ENCODE measurements at regions not wholly inside any gene's neighbourhood (a gene's known extent, or its start where the extent isn't known, plus 50 kb on each side); places are given as distances from the start of the nearest gene placed in this dataset.
"Not testable (repeated sequence)": the region's sequence is repeated elsewhere in the genome, so short reads cannot be mapped to it uniquely, and the experiment has no call there.

GRCh38 chr12:72723732-72724131 is 451.6 kb downstream of the TRHDE start:
- no peak for DNase-seq (ENCODE audit: low read depth)

- no peak for DNase-seq (ENCODE audit: low read depth)
These were observed 457.4 kb downstream of the TRHDE start for GRCh38 chr12:72729451-72730010.

GRCh38 chr12:72734581-72734980 is 462.4 kb downstream of the TRHDE start:
- no peak for DNase-seq (ENCODE audit: low read depth)

GRCh38 chr12:72738811-72739210 is 466.6 kb downstream of the TRHDE start:
- no peak for DNase-seq (ENCODE audit: low read depth)

- no peak for DNase-seq (ENCODE audit: low read depth)
These were observed 467.9 kb downstream of the TRHDE start for GRCh38 chr12:72740064-72740463.

GRCh38 chr12:72742568-72742967 is 470.4 kb downstream of the TRHDE start:
- DNase-seq (ENCODE audit: low read depth): no peak

- DNase-seq (ENCODE audit: low read depth): no peak
These were observed 473.9 kb downstream of the TRHDE start for GRCh38 chr12:72746048-72746447.

- no peak for DNase-seq (ENCODE audit: low read depth)
These were observed 475.1 kb downstream of the TRHDE start for GRCh38 chr12:72747111-72747849.

- no peak for DNase-seq (ENCODE audit: low read depth)
These were observed 476.8 kb downstream of the TRHDE start for GRCh38 chr12:72748971-72749370.

- no peak for DNase-seq (ENCODE audit: low read depth)
These were observed 481.4 kb downstream of the TRHDE start for GRCh38 chr12:72753571-72753970.

GRCh38 chr12:72754026-72754425 is 481.9 kb downstream of the TRHDE start:
- not testable (repeated sequence) for DNase-seq (ENCODE audit: low read depth)

GRCh38 chr12:72766517-72766916 is 494.3 kb downstream of the TRHDE start:
- no peak for DNase-seq (ENCODE audit: low read depth)

- no peak for DNase-seq (ENCODE audit: low read depth)
These were observed 501.9 kb downstream of the TRHDE start for GRCh38 chr12:72774023-72774422.

GRCh38 chr12:72777806-72778205 is 505.6 kb downstream of the TRHDE start:
- DNase-seq (ENCODE audit: low read depth): no peak

GRCh38 chr12:72790273-72790672 is 518.1 kb downstream of the TRHDE start:
- DNase-seq (ENCODE audit: low read depth): no peak

GRCh38 chr12:72792889-72793288 is 520.7 kb downstream of the TRHDE start:
- no peak for DNase-seq (ENCODE audit: low read depth)

- DNase-seq (ENCODE audit: low read depth): no peak
These were observed 521.6 kb downstream of the TRHDE start for GRCh38 chr12:72793796-72794195.

- DNase-seq (ENCODE audit: low read depth): no peak
These were observed 543.3 kb downstream of the TRHDE start for GRCh38 chr12:72815421-72815820.

GRCh38 chr12:72828662-72829324 is 556.6 kb downstream of the TRHDE start:
- no peak for DNase-seq (ENCODE audit: low read depth)

- DNase-seq (ENCODE audit: low read depth): no peak
These were observed 557.7 kb downstream of the TRHDE start for GRCh38 chr12:72829838-72830237.

GRCh38 chr12:72832024-72832423 is 559.9 kb downstream of the TRHDE start:
- no peak for DNase-seq (ENCODE audit: low read depth)

- no peak for DNase-seq (ENCODE audit: low read depth)
These were observed 564.0 kb downstream of the TRHDE start for GRCh38 chr12:72836194-72836593.

- DNase-seq (ENCODE audit: low read depth): no peak
These were observed 567.5 kb downstream of the TRHDE start for GRCh38 chr12:72839696-72840095.

All from amniotic epithelial cell (primary cell).